Rectal smooth muscle tissue (tissue), 1 donor: ENCODE measurements at regions not wholly inside any gene's neighbourhood (a gene's known extent, or its start where the extent isn't known, plus 50 kb on each side); places are given as distances from the start of the nearest gene placed in this dataset.

Experiments used
- H3K27ac ChIP-seq: one replicate; pipeline ENCODE4 v1.7.0; 2013; ENCODE audit warnings: low read depth, low read length, inconsistent platforms
- H3K27me3 ChIP-seq: one replicate; pipeline ENCODE4 v1.7.0; 2013; ENCODE audit warnings: low read length; ENCODE audit not compliant: control insufficient read depth, insufficient read depth
- H3K36me3 ChIP-seq: one replicate; pipeline ENCODE4 v1.7.0; 2013; ENCODE audit warnings: low read length; ENCODE audit not compliant: control insufficient read depth, insufficient read depth
- H3K4me1 ChIP-seq: one replicate; pipeline ENCODE4 v1.7.0; 2013; ENCODE audit warnings: low read length; ENCODE audit not compliant: control insufficient read depth, insufficient read depth
- H3K4me3 ChIP-seq: one replicate; pipeline ENCODE4 v1.7.0; 2013; ENCODE audit warnings: low read length
- H3K9ac ChIP-seq: one replicate; pipeline ENCODE4 v1.7.0; 2013; ENCODE audit warnings: low read length

- Histone ChIP-seq H3K27me3 (no peaks in the 10 kb centered on the region), H3K4me1 (peaks cover 2% of the 10 kb centered on the region), H3K9ac (no peak overlapping the region), H3K4me3 (no peak overlapping the region), H3K36me3 (no peaks in the 10 kb centered on the region), H3K27ac (no peak overlapping the region)
Observed at GRCh38 chr7:7103343-7104313, 78.7 kb upstream of the C1GALT1 start.

GRCh38 chr7:7104314-7104698 lies 78.0 kb upstream of the C1GALT1 start:
- Histone ChIP-seq H3K27ac (no peak overlapping the region), H3K36me3 (no peaks in the 10 kb centered on the region), H3K4me3 (no peak overlapping the region), H3K9ac (no peak overlapping the region), H3K4me1 (peaks cover 1% of the 10 kb centered on the region), H3K27me3 (no peaks in the 10 kb centered on the region)

GRCh38 chr7:7104971-7105370 lies 77.4 kb upstream of the C1GALT1 start:
- H3K27me3 ChIP-seq: no peaks in the 10 kb centered on the region
- no peak overlapping the region for H3K9ac ChIP-seq
- no peak overlapping the region for H3K4me3 ChIP-seq
- no peaks in the 10 kb centered on the region for H3K36me3 ChIP-seq
- H3K27ac ChIP-seq: no peak overlapping the region
- H3K4me1 ChIP-seq: no peaks in the 10 kb centered on the region

DNA sequence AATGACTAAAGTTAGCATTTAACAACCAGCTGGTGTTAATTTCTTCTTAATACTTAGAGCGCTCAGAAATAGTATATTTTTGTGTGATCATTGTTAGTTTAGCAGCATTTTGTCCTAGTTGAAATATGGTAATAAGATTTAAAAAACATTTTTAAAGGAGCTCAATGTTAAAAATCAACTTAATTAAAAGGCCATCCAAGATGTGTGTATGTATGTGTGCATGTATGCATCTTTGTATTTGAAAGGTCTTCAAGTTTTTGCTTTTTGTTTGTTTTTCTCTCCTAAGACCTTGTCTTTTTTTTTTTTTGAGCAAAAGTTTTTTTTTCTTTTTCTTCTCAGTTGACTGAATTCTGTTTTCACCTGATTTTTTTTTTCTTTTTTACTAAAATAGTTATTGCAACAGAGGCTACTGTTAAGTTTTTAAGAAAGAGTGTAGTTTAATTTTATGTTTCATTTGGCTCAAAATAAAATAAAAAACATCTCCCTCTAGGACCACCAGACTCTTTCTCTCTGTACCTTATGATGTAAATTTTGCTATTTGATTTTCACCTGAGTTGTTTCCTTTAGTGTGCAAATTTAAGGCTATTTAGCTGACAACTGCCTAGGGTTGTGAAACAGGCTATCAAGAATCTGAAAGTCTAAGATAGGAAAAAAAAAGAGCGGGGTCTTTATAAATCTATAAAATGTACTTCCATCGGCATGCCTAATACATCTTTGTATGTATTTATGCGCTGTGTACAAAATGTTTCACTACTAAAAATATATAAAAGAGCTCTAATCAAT lies 76.4 kb upstream of the C1GALT1 start:
- Histone ChIP-seq H3K9ac (no peak overlapping the region), H3K27me3 (no peaks in the 10 kb centered on the region), H3K36me3 (no peaks in the 10 kb centered on the region), H3K27ac (no peak overlapping the region), H3K4me3 (no peak overlapping the region), H3K4me1 (no peaks in the 10 kb centered on the region)

- H3K27ac ChIP-seq: no peak overlapping the region
- no peaks in the 10 kb centered on the region for H3K36me3 ChIP-seq
- H3K9ac ChIP-seq: no peak overlapping the region
- no peak overlapping the region for H3K4me3 ChIP-seq
- H3K4me1 ChIP-seq: no peaks in the 10 kb centered on the region
- H3K27me3 ChIP-seq: no peaks in the 10 kb centered on the region
Observed at GRCh38 chr7:7108931-7109330, 73.4 kb upstream of the C1GALT1 start.

- no peak overlapping the region for H3K27ac ChIP-seq
- H3K4me3 ChIP-seq: no peak overlapping the region
- H3K9ac ChIP-seq: no peak overlapping the region
- H3K27me3 ChIP-seq: no peaks in the 10 kb centered on the region
- H3K36me3 ChIP-seq: no peaks in the 10 kb centered on the region
- H3K4me1 ChIP-seq: no peaks in the 10 kb centered on the region
Observed at GRCh38 chr7:7109934-7110333, 72.4 kb upstream of the C1GALT1 start.

DNA sequence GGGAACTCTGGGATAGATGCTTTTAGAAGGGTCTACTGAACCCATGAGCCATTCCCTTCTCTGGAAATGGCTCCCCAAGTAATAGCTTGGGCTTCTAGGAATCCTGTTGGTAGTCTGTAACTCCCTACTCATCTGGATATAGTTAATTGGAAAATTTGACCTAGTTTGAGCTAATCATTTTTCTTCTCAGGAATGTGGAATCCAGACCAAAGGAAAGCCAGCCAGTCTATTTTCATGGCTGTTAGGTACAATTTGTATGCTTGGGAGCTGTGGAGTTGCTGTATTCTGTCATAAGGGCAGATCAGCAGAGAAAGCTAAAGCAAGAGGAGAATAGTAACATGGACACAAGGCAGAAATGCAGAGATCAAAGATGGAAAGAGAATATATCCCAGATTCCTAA lies 71.6 kb upstream of the C1GALT1 start:
- H3K4me1 ChIP-seq: no peaks in the 10 kb centered on the region
- H3K27ac ChIP-seq: no peak overlapping the region
- no peaks in the 10 kb centered on the region for H3K36me3 ChIP-seq
- no peak overlapping the region for H3K4me3 ChIP-seq
- H3K27me3 ChIP-seq: no peaks in the 10 kb centered on the region
- H3K9ac ChIP-seq: no peak overlapping the region

- no peak overlapping the region for H3K4me3 ChIP-seq
- H3K4me1 ChIP-seq: no peaks in the 10 kb centered on the region
- H3K27ac ChIP-seq: no peak overlapping the region
- H3K27me3 ChIP-seq: no peaks in the 10 kb centered on the region
- H3K9ac ChIP-seq: no peak overlapping the region
- H3K36me3 ChIP-seq: no peaks in the 10 kb centered on the region
Observed at GRCh38 chr7:7112868-7113267, 69.5 kb upstream of the C1GALT1 start.

DNA sequence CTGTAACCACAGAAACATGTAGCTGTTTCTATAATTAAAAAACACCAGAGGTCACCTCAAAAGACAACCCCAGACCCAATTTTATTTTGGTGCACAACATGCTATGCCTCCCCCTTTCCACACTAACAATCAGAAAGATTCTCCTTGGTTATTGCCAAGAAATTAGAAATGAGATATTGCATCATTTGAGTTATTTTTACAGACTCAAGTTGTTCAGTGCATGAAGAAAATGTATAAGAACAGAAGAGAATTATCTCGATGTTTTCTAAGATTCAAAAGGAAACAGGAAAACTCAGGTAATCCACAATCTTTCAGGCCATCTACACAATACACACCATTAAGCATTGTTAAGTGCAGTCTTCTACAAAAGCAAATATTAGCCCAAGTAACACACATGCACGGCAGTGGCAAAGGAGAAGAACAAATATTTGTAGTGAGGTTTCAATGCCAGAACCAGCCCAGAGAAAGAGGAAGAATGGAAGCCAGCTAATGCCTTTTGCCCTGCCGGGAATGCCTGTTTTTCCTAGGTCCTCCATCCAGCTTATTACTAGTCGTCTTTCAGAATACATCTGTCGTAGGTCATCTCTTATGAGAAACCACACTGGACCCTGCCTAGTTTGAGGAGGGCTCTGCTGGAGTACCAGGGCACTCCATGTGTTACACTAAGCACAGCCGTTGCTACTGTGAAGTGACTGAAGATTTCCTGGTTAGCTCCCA lies 67.6 kb upstream of the C1GALT1 start:
- H3K27ac ChIP-seq: no peak overlapping the region
- no peaks in the 10 kb centered on the region for H3K36me3 ChIP-seq
- H3K9ac ChIP-seq: no peak overlapping the region
- H3K4me1 ChIP-seq: no peaks in the 10 kb centered on the region
- no peaks in the 10 kb centered on the region for H3K27me3 ChIP-seq
- H3K4me3 ChIP-seq: no peak overlapping the region

- Histone ChIP-seq H3K9ac (no peak overlapping the region), H3K4me3 (no peak overlapping the region), H3K27ac (no peak overlapping the region), H3K36me3 (no peaks in the 10 kb centered on the region), H3K4me1 (no peaks in the 10 kb centered on the region), H3K27me3 (no peaks in the 10 kb centered on the region)
Observed at GRCh38 chr7:7117935-7118586, 64.3 kb upstream of the C1GALT1 start.

DNA sequence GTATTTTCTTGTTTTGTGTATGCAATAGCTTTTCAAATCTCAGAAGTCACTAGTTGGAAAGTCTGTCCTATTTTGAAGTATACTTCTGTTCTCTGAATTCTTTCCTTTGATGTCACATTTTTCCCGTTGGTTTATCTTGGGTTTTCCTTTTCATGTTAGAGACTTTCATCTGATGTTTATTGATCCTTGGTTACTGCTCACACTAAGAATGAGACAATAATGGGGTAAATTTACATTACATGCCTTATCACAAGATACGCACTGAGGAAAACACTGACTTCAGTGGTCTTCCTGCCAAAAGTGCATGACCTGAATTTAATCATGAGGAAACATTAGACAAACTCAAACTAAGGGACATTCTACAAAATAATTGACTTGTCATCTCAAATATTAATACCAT lies 63.5 kb upstream of the C1GALT1 start:
- no peak overlapping the region for H3K27ac ChIP-seq
- no peak overlapping the region for H3K4me3 ChIP-seq
- H3K36me3 ChIP-seq: no peaks in the 10 kb centered on the region
- H3K27me3 ChIP-seq: no peaks in the 10 kb centered on the region
- H3K4me1 ChIP-seq: no peaks in the 10 kb centered on the region
- H3K9ac ChIP-seq: no peak overlapping the region

- Histone ChIP-seq H3K27me3 (no peaks in the 10 kb centered on the region), H3K9ac (no peak overlapping the region), H3K4me1 (no peaks in the 10 kb centered on the region), H3K4me3 (no peak overlapping the region), H3K27ac (no peak overlapping the region), H3K36me3 (no peaks in the 10 kb centered on the region)
Observed at GRCh38 chr7:7119729-7120128, 62.6 kb upstream of the C1GALT1 start.
